ENCODE measurements at regions not wholly inside any gene's neighbourhood (a gene's known extent, or its start where the extent isn't known, plus 50 kb on each side); places are given as distances from the start of the nearest gene placed in this dataset.

- no peak for DNase-seq
Measured at GRCh38 chr16:5496013-5496412, 398.4 kb upstream of the EEF2KMT start.

DNA sequence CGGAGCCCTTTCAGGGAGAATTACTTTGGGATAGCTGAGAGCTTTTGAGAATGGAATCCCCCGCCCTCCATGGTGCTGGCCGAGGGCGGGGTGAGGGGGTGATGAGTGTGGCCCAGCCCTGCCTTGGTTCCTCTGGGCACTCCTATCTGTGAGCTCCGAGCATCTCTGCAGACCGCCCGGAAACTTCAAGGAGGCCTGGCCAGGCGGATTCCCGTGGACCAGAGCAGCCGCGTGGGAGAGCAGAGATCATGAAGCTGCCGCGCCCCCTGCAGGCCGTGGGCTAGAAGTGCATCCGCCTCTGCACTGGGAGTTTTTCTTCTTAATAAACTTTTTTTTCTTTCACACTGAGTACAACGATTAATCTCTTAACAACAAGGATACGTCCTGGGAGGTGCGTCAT, 392.9 kb upstream of the EEF2KMT start:
- DNase-seq, result no peak

GRCh38 chr16:5488581-5488980, 391.0 kb upstream of the EEF2KMT start:
- DNase-seq, result no peak

DNA sequence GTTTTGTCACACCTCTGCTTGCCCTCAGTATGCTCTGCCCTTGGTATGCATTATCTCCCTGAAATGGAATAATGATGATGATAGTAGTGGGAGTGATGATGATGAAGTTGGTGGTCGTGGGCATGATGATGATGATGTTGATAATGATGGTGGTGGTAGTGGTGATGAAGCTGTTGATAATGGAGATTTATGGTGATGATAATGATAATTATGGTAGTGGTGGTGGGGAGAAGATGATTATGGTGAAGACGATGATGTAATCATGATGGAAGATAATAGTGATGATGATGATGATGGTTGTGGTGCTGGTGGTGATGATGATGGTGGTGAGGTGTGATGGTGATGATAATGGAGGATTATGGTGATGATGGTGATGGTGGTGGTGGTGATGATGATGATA, 390.1 kb upstream of the EEF2KMT start:
- DNase-seq, result no peak

- no peak for DNase-seq
Measured at GRCh38 chr16:5482256-5482655, 384.7 kb upstream of the EEF2KMT start.

- DNase-seq, result no peak
Measured at GRCh38 chr16:5480431-5481195, 383.0 kb upstream of the EEF2KMT start.

GRCh38 chr16:5479926-5480325, 382.3 kb upstream of the EEF2KMT start:
- DNase-seq, result no peak

DNA sequence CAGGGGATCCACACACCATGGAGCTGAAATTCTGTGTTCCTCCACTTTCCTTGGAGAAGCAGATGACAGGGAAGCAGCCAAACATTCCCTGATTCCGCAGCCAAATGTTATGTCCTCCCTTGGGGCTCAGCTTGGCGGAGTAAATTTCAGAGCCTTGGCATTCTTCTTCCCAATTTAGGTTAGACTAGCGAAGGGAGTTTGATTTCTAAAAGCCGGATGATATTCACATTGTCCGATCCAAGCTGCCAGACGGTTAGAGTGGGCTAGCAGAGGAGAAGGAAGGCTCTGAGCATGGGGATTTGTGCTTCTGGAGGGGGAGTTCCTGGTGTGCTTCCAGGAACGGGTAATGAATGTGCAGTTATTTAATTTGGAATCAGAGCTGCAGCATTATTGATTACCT, 380.4 kb upstream of the EEF2KMT start:
- DNase-seq, result no peak

- DNase-seq, result no peak
Measured at GRCh38 chr16:5477251-5477650, 379.7 kb upstream of the EEF2KMT start.

DNA sequence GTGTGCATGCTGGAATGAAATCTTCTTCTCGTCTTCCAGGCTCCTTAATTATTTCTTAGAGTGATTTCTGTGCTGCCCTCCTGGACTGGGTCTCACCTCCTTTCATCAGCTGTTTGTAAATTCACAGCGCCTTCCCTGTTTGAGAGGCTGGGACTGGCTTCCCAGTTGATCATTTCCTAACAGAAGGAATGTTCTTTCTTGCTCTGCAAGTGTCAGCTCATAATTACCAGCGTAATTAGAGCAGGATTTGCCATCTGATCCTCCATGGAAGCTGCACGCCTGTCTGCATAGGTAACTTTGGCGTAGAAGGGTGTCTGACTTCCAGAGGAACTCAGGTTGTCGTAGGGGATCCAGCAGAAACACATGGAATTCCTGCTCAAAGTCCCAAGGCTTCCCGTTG, 375.0 kb upstream of the EEF2KMT start:
- DNase-seq, result no peak

DNA sequence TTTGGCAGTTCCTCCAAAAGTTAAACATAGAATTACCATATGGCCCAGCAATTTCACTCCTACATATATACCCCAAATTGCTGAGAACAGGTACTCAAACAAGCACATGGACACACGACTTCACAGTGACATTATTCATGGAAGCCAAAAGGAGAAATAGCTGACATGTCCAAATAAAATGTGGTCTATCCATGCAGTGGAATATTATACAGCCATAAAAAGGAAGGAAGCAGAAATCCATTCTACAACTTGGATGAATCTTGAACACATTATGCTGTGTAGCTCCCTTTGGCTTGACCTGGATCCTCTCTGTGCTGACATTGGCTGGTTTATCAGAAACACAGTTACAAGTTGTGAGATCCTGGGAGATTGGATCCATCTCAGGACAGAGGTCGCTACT, 370.9 kb upstream of the EEF2KMT start:
- DNase-seq, result no peak

DNA sequence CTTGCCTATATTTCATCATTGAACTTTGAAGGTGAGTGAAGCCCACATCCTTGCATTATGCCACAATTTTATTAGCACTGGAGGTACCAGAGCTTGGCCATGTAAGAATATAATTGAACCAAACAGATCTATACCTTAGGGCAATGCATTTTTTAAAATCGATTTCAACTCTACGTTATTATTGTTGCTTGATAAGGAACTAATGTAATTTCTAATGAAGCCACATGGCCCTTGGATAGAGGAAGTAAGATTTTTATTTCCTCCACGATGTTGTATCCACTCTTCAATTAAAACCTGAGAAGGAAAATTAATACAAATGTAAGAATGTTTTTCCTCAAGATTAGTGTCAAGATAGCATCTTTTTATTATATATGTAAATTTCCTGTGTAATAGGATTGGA, 370.0 kb upstream of the EEF2KMT start:
- no peak for DNase-seq

GRCh38 chr16:5466551-5466950, 369.0 kb upstream of the EEF2KMT start:
- no peak for DNase-seq

DNA sequence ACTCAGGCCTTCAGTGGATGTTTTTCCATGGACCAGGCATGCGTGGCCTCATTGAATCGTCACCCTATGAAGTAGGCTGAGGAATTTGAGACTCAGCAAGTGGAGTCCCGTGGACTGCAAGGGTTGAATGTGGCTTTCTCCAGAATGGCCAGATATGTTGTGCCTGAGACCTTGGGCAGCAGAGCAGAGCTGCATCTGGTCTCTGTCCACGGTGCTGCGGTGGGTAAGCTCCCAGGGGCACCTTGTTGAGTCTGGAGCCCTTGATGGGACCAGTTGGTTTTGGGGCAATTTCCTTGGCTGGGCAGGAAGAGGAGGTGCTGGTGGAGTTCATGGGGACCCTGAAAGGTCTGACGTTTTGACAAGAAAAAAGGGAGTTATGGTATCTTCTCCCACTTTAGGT, 368.1 kb upstream of the EEF2KMT start:
- DNase-seq, result no peak

- DNase-seq, result no peak
Measured at GRCh38 chr16:5463820-5464219, 366.2 kb upstream of the EEF2KMT start.

DNA sequence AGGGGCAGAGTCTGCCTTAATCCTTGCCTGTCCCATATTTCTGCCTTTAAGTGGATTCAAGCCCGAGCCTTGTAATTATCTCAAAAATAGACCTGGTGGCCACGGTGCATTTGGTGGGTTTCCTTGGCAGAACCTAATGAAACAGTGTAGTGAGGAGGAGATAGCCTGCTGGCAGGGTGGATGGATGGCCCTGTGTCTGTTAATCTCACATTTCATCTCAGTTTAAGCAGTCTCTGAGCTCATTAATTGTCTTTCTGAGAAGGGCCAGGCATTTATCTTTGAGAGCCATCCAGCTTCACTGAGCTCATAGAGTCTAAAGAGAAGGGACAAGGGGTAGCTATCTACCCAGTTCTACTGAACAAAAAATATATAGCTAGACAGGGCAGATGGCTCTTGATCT, 364.0 kb upstream of the EEF2KMT start:
- no peak for DNase-seq

- no peak for DNase-seq
Measured at GRCh38 chr16:5461141-5461540, 363.5 kb upstream of the EEF2KMT start.

DNA sequence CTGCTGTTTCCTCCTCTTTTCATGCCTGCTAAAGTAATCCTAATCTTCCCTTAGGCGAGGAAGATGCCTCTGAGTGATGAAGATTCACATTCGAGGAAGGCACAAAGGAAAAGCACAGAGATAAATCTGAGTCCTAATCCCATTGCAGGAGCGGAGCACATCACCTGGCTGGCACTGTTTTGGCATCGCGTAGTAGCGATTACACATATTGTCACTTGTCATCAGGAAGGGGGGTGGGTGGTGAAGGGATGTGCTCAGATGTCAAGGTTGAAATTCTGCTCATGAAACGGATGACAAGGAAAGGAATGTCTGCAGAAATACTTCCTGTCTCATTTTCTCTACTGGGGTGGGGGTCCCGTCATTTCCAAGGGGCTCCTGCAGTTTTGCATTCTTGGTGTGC, 363.1 kb upstream of the EEF2KMT start:
- no peak for DNase-seq

DNA sequence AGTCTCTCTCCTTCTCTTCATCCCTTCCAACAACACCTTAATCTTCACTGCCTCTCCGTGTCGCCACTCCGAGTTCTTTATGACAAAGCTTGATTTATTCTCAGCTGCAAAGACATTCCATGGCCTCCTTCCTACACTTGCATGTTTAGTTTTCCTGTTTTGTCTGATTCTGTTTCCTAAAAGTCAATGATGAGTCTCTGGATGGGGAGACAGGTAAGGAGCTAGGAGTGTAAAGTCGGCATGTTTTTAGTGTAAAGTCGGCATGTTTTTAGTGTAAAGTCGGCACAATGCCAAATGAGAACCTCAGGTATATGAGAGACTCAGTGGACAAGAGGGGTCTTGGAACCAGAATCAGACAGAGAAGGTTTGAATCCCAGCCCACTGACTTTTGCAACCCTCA, 362.3 kb upstream of the EEF2KMT start:
- no peak for DNase-seq

GRCh38 chr16:5455110-5455509, 357.5 kb upstream of the EEF2KMT start:
- DNase-seq, result no peak

GRCh38 chr16:5454349-5454748, 356.8 kb upstream of the EEF2KMT start:
- no peak for DNase-seq

DNA sequence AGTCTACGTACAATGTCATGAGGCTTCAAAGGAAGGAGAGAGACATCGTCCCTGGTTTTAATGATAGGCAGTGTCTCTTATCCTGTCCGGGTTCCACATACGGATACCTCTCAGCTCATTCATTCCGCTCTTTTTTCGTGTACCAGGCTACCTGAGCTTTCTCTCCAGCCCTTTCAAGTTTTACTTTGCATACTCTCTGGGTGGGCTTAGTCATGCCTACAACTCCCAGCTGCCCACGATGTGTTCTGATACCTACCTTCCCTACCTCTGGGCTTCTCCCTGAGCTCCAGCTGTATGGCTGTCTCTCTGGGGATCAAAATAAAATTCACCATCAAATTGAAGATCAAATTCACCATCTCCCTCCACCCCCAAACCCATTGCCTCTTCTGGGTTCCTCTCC, 354.0 kb upstream of the EEF2KMT start:
- no peak for DNase-seq

- DNase-seq, result no peak
Measured at GRCh38 chr16:5450409-5451104, 353.0 kb upstream of the EEF2KMT start.

GRCh38 chr16:5449901-5450300, 352.3 kb upstream of the EEF2KMT start:
- no peak for DNase-seq

DNA sequence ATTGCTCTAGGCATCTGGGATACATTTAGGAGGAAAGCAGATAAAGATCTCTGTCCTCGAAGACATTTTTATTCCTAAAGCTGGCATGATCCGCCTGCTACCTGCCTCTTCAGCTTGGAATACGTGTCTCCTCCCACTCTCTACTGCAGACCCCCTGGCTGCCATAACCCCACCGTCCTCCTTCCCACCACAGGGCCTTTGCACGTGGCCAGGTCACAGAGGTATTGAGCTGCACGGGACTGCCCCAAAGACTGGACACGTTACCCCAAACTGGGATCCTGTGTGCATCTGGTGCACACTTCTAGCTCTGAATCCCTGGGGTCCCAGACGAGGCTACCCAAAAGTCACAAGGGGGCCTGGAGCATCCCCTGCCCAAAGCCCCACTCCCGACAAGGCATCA, 351.2 kb upstream of the EEF2KMT start:
- no peak for DNase-seq

All from NCI-H187 treated with DMSO at 0.1 percent for 48 hours (cell line).